ENCODE measurements at regions not wholly inside any gene's neighbourhood (a gene's known extent, or its start where the extent isn't known, plus 50 kb on each side); places are given as distances from the start of the nearest gene placed in this dataset.
A peak's percentile ranks its signal among the peaks of the same experiment; 100 is the strongest.
"Not testable (repeated sequence)": the region's sequence is repeated elsewhere in the genome, so short reads cannot be mapped to it uniquely, and the experiment has no call there.

GRCh38 chr21:16186742-16187141 lies 457.0 kb downstream of the USP25 start:
- DNase-seq, result no peak

DNA sequence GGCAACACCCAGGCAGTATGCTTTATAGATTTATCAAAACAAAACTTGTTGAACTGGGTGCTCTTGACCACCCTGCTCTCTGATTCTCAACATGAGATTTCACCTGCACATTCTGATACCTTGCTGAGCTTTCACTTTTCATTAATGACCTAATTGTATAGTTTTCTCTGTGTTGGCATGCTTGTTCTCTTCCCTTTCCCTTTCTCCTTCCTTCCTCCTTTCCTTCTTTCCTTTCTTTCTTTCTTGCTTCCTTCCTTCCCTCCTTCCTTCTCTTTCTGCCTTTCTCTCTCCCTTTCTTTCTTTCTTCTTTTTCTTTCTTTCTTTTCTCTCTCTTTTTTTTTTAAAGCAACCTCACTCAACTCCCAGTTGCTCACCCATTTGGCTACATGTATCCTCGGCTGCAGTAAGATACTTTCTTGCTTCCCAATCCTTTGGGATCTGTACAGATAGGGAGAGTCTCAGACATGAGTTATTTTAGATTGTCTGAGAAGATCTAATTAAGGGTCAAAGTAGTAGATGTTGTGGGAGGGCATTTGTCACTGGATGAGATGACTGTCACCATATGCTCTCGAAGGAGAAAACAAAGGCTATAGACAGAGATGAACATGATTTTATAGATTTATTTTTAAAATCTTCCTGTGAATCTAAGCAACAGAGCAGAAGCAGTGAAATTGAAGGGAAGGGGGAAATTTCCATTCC lies 458.0 kb downstream of the USP25 start:
- no peak for DNase-seq

DNA sequence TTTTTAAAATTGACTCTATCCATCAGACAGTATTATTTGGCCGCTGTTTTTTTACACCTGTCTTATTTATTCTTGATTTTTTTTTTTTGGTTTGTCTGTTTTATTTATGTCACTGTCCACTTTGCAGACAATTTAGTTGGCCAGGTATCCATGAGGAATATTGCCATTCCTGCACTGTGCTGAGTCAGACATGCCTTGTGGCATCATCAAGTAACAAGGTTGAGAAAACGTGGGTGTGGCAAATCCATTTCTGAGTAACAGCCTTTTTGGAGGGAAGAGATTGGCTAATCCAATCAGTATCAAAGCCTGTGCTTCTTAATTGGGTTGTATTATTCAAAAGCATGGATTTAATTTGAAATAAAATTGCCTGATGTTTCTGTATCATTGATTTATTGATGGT lies 463.1 kb downstream of the USP25 start:
- DNase-seq, result no peak

GRCh38 chr21:16193496-16194094 lies 463.8 kb downstream of the USP25 start:
- DNase-seq, result no peak

GRCh38 chr21:16194095-16194787 lies 464.5 kb downstream of the USP25 start:
- DNase-seq, result peak; percentile 93

- peak; percentile 90 for DNase-seq
Measured at GRCh38 chr21:16194788-16195537, 465.2 kb downstream of the USP25 start.

GRCh38 chr21:16195538-16195910 lies 465.7 kb downstream of the USP25 start:
- peak; percentile 53 for DNase-seq

- peak; percentile 30 for DNase-seq
Measured at GRCh38 chr21:16196001-16196400, 466.2 kb downstream of the USP25 start.

DNA sequence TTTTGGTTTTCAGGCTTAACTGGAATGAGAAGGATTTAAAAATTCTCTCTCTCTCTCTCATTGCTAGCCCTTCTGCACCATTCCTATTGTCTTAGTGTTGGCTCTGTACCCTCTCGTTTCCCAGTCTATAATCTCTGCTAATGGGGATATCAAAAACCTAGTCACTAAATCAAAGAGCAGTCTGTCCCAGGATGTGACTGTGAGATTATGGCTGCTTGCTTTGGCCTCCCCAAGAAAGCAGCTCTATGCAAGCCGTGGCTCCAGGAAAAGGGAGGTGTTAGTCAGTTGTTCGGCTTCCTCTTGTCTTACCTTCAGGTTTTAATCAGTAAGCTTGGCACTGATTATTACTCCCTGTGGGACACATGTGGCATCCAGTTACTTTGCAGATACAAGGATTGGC lies 468.8 kb downstream of the USP25 start:
- no peak for DNase-seq

DNA sequence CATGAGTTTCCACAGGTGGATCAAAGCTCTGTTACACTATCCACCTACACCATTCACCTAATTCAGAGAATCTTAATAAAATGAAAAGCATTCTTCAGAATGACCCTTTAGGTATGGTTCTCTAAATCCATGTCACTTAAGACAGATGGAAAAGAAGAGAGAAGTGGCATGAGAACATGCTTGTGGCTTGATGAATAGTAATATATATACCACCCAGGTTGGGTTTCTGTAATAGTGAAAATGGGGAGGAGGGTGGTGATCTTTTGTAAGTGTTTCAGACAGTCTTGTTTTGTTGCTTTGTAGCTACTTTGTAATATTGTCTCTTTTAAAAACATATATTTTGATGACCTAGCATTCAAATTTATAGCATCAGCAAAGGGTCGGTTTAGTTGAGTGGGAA lies 469.8 kb downstream of the USP25 start:
- DNase-seq, result no peak

GRCh38 chr21:16201718-16202117 lies 471.9 kb downstream of the USP25 start:
- DNase-seq, result no peak

DNA sequence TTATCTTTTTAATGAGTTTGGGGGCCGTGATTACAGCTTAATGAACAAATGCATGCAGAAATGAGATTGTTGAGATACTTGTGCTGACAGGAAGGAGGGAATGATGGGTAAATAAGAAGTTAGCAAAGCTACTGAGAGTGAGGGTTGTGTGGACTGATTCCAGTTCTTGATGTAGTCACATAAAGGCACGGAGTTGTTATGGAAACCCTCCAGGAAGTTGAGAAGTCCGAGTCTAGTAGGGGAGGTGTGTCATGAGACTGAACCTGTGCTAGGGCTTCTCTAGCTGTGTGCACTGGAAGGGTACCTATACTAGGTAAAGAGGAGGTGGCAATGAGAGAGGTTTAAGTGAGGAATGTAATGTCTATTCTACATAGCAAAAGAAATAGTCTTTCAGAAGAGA lies 475.7 kb downstream of the USP25 start:
- DNase-seq, result no peak

DNA sequence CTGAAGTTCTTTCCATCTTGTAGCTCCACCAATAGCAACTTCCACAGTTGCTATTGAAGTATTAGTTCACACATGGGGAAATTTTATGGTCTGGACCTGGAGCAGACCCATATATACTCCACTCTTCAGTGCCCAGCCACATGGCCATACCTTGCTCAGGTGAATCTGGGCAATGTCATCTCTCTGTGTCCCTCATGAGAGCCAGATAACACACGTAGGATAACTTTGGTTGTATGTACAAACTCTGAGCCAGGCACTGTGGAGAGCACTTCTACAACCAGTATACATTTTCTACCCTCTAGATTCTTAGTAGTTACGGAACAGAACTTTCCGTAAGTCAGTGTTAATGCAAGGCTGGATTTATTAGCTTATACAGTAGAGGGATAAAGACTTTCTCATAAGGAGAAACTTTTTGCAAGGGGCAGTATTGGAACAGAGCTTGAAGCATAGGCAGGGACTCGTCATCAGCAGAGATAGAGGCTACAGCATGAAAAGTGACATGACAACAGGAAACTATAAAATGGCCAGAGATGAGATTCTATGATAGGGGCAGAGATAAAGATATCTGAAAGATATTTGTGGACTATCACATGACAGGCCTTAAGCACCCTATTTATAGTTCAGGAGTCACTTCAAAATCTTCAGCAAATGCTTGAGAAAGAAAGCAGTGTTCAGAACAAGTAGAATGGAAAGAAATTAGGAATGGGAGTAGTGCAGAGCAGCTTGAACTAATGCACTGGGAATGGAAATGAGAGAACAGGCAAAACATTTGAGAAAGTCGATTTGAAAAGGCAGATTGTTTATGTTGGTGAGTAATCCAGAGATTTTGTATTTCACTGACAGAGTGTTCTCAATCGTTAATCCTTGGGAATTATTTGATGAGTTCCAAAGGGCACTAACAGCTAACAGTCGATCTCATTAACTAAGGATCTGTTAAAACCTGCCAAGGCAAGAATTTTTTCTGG lies 481.8 kb downstream of the USP25 start:
- no peak for DNase-seq

DNA sequence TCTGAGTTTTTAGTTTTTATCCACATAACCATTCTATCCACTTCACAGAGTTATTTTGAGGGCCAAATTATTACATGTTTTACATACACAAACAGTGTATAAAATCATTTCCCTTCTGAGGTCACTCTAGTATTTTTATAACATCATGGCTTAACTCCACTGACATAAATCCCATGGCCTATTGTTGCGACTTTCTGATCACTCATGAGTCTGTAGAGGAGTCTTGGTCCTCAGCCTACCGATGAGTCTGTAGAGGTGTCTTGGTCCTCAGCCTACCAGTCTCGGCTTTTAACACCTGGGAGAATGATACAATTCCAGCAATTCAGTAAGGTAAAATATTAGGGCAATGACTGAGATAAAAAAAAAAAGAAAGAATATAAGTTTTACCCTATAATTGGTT lies 483.7 kb downstream of the USP25 start:
- DNase-seq, result no peak

GRCh38 chr21:16215193-16215592 lies 485.4 kb downstream of the USP25 start:
- DNase-seq, result no peak

GRCh38 chr21:16215663-16216183 lies 485.9 kb downstream of the USP25 start:
- DNase-seq, result no peak

DNA sequence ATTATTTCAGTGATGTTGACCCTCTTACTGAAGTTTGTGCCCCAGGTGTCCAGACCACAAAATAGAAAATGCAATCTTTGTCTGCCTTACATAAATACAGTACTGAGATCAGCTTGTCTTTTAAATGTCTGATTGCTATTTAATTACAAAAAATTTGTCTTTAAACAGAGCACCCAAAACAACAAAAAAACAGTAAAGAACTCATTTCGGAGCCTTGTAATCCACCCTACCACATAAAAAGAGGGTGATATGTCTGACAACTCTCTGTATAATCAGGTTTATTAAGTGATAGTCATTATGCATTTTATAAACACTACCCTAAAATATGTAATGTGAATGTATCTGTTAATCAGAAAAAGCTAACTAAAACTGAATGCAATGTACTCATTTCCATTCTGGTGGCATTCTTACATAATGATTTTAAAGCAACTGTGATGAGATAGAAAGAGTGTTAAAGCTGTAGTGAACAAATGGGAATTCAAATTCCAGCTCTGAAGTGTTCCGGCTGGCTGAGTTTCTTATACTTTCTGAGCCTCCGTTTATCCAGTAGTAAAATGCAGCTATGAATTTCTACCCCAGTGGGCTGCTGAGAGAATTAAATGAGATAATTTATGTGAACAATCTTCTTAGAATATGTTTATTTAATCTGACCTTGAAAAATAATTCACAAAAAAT lies 486.6 kb downstream of the USP25 start:
- DNase-seq, result no peak

GRCh38 chr21:16218682-16219343 lies 489.0 kb downstream of the USP25 start:
- no peak for DNase-seq

DNA sequence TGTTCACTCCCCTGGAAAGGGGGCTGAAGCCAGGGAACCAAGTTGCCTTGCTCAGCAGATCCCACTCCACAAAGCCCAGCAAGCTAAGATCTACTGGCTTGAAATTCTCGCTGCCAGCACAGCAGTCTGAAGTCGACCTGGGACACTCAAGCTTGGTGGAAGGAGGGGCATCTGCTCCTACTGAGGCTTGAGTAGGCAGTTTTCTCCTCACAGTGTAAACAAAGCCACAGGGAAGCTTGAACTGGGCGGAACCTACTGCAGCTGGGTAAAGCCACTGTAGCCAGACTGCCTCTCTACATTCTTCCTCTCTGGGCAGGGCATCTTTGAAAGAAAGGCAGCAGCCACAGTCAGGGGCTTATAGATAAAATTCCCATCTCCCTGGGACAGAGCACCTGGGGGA lies 495.0 kb downstream of the USP25 start:
- not testable (repeated sequence) for DNase-seq

- DNase-seq, result no peak
Measured at GRCh38 chr21:16239659-16240265, 510.0 kb downstream of the USP25 start.

DNA sequence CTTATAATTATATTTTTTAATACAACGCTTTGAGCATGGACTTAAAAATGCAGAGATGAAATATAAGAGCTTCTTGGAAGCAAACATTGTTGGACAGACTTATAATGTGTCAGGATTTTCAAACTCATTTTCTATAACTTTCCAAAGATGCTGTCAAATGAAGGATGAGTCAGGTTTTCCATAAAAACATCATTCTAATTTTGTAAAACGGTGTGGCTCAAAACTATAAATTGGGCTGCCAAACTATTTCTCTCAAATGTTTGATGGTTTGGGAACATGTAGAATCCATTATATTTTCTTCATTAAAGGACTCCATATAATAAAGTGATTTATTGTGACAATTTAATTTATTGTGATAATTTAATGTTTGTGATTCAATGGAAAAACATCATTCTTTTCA lies 511.2 kb downstream of the USP25 start:
- no peak for DNase-seq

Measured in NCI-H526 treated with DMSO at 0.1 percent for 48 hours (cell line).